Lower lobe of right lung (tissue), 2 donors: ENCODE measurements at regions not wholly inside any gene's neighbourhood (a gene's known extent, or its start where the extent isn't known, plus 50 kb on each side); places are given as distances from the start of the nearest gene placed in this dataset.

Source experiments
- ATAC-seq, 2 donors: fragments of 200-7000 bp; cut with Tn5 transposase; one replicate each; pipeline ENCODE4 v1.9.1; 2020 to 2022; ENCODE audit warnings: mild to moderate bottlenecking in 2 of 2, moderate library complexity in 2 of 2
- DNase-seq: peaks from one replicate; pipeline ENCODE4 v3.0.0-alpha.2; 2020
- H3K27ac ChIP-seq: fragments of 200-600 bp; one replicate; pipeline ENCODE4 v1.8.0; 2022
- H3K27me3 ChIP-seq: fragments of 200-600 bp; one replicate; pipeline ENCODE4 v1.8.0; 2022; ENCODE audit warnings: low read depth
- H3K36me3 ChIP-seq: fragments of 200-600 bp; one replicate; pipeline ENCODE4 v1.8.0; 2022; ENCODE audit warnings: mild to moderate bottlenecking
- H3K4me1 ChIP-seq: fragments of 200-600 bp; one replicate; pipeline ENCODE4 v1.8.0; 2022
- H3K4me3 ChIP-seq: fragments of 200-600 bp; one replicate; pipeline ENCODE4 v1.8.0; 2022; ENCODE audit warnings: mild to moderate bottlenecking
- H3K9me3 ChIP-seq: fragments of 200-600 bp; one replicate; pipeline ENCODE4 v1.8.0; 2022
- CTCF ChIP-seq: fragments of 200-600 bp; IDR thresholded peaks from one replicate; pipeline ENCODE4 v1.8.0; 2022; ENCODE audit warnings: antibody characterized with exemption, mild to moderate bottlenecking
- intact Hi-C: fragments of 100-400 bp; cut with DNase I; formaldehyde crosslinking; loops from one replicate; pipeline ENCODE4 v1.11.0; 2022
- donor health status: DM: no; HTN: yes; CAD: no; lungs with severe emphysema.

DNA sequence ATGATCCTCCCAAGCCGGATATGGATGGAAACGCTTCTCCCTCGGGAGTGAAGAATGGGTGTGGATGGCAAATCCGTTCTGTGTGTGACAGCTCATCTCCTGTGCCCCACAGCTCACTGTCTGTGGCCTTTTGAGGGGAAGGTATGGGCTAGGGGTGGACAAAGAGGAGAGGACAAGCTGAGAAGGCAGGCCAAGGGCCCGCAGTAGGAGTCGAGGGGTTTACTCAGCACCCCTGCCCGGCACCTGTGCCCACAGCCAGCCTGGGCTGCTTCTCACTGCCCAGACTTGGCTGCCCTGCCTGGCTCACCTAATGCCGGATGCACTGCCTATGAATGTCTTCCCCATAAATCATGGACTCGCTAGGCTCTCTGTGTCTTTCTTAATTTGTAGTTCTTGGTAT lies 503.8 kb downstream of the TCERG1L start:
- no peaks in the 10 kb centered on the region for H3K36me3 ChIP-seq
- DNase-seq: no peak
- no peaks in the 10 kb centered on the region for H3K27me3 ChIP-seq
- no peak overlapping the region for H3K27ac ChIP-seq
- H3K4me1 ChIP-seq: no peaks in the 10 kb centered on the region
- intact Hi-C loops: no loop called here
- no peak overlapping the region for H3K4me3 ChIP-seq
- no peaks in the 10 kb centered on the region for H3K9me3 ChIP-seq
- TF ChIP-seq CTCF: no peak
- ATAC-seq: no peak

DNA sequence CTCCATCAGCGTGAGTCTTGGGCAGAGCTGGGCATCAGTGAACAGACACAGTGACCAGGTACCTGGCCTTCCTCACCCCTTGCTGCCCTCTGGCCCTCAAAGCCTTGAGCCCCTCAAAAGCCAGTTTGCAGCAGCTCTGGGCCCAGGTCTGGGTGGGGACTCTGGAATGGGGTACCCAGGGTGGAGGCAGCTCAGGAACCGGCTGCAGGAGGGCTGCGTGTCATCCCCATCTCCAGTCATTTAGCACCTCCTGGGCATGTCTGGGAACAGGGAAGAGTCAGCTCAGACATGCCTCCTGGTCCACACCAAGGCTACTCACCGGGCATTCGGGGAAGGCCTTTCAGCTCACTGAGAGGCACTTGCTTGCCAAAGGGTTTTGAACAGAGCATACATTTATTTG lies 503.3 kb downstream of the TCERG1L start:
- intact Hi-C loops: no loop called here
- ATAC-seq (no peak), DNase-seq (no peak)
- Histone ChIP-seq H3K4me3 (no peak overlapping the region), H3K9me3 (no peaks in the 10 kb centered on the region), H3K27me3 (no peaks in the 10 kb centered on the region), H3K27ac (no peak overlapping the region), H3K4me1 (no peaks in the 10 kb centered on the region), H3K36me3 (no peaks in the 10 kb centered on the region)
- no peak for TF ChIP-seq CTCF

DNA sequence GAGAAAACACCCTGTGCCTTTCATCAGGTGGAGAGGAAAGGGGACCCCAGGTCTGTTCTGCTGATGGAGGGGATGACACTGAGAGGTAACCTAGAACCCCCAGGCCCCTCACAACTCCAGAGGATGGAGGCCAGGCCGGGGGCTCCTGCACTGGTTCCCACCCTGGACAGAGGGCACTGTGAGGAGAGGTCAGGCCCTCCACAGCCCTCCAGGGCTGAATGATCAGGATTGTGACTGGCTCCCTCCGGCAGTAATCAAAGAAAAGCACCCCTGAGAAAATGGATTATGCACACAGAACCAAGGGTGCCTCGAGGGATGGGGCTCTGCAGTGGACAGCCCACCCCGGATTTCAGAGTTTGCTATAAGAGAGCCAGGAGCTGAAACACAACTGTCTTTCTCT lies 502.8 kb downstream of the TCERG1L start:
- no peaks in the 10 kb centered on the region for H3K4me1 ChIP-seq
- intact Hi-C loops: no loop called here
- no peak overlapping the region for H3K27ac ChIP-seq
- no peaks in the 10 kb centered on the region for H3K27me3 ChIP-seq
- no peak for TF ChIP-seq CTCF
- H3K36me3 ChIP-seq: no peaks in the 10 kb centered on the region
- no peak overlapping the region for H3K4me3 ChIP-seq
- no peaks in the 10 kb centered on the region for H3K9me3 ChIP-seq
- DNase-seq: no peak
- no peak for ATAC-seq

DNA sequence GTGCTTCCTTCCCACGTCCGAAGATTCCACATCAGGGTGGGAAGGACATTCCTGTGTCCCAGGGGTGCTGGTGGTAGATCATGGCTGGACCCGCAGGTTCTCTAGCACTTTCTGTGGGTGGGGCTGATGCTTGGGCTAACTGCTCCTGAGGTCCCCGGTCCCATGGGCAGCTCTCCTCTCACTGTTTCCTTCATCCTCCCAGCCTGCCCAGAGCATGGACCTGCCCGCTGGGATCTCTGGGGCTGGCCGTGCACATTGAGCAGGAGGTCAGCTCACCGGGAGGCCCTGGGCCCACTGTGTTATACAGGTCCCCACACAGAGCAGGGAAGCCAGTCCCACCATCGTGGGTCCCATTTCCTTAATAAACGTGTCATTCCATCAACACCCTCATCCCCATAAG lies 502.3 kb downstream of the TCERG1L start:
- H3K9me3 ChIP-seq: no peaks in the 10 kb centered on the region
- DNase-seq: no peak
- no peaks in the 10 kb centered on the region for H3K27me3 ChIP-seq
- intact Hi-C loops: no loop called here
- no peak overlapping the region for H3K4me3 ChIP-seq
- H3K27ac ChIP-seq: no peak overlapping the region
- peak in 1 of 2 donors; percentile 18 for ATAC-seq
- no peaks in the 10 kb centered on the region for H3K36me3 ChIP-seq
- TF ChIP-seq CTCF: no peak
- H3K4me1 ChIP-seq: no peaks in the 10 kb centered on the region

- DNase-seq (no peak), ATAC-seq (no peak)
- Histone ChIP-seq H3K4me1 (no peaks in the 10 kb centered on the region), H3K4me3 (no peak overlapping the region), H3K9me3 (no peaks in the 10 kb centered on the region), H3K27me3 (no peaks in the 10 kb centered on the region), H3K27ac (no peak overlapping the region), H3K36me3 (no peaks in the 10 kb centered on the region)
- intact Hi-C loops: no loop called here
- TF ChIP-seq CTCF: no peak
Observed at GRCh38 chr10:130809761-130810515, 501.6 kb downstream of the TCERG1L start.
